ENCODE measurements at regions not wholly inside any gene's neighbourhood (a gene's known extent, or its start where the extent isn't known, plus 50 kb on each side); places are given as distances from the start of the nearest gene placed in this dataset.
A peak's percentile ranks its signal among the peaks of the same experiment; 100 is the strongest.

DNA sequence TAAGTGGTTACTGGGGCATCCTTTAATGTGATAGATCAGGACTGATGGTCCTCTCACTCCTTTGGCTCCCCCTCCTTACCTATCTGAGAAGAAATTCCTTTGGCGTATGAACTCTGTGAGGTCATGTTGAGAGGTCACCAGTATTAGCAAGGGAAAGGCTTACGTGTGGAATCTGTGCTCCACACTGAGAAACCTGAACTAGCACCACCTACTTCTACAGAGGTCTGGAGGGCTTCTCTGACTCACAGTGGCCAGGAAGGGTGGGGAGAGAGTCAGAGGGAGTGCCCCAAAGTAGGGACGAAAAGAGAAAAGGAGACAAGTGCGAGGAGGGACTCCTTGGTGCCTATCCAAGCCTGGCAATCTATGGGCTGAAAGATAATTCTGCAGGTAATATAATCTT lies 348.6 kb downstream of the TNS1 start:
- no peak overlapping the region for H3K4me3 Mint-ChIP-seq
- no peaks in the 10 kb centered on the region for H3K36me3 Mint-ChIP-seq (ENCODE audit: low read depth)
- no peaks in the 10 kb centered on the region for H3K9me3 Mint-ChIP-seq (ENCODE audit: low read depth)
- CTCF ChIA-PET, result interaction anchor here (0.7 to 1.4 kb wide), 2 partner anchors 65 to 1202 kb away, joined by 3 to 4 read pairs; no protein-coding TSS in a partner anchor
- ATAC-seq (no peak), DNase-seq (no peak)
- peaks cover 2% of the 10 kb centered on the region for H3K27me3 Mint-ChIP-seq
- POLR2A ChIA-PET, result no interaction called here
- intact Hi-C loops (cut with DNase I, micrococcal nuclease), result no loop called here
- no peak overlapping the region for H3K27ac Mint-ChIP-seq
- peaks cover 3% of the 10 kb centered on the region for H3K4me1 Mint-ChIP-seq

- Mint-ChIP-seq H3K27me3 (peaks cover 2% of the 10 kb centered on the region), H3K36me3 (ENCODE audit: low read depth) (no peaks in the 10 kb centered on the region), H3K4me1 (peaks cover 3% of the 10 kb centered on the region), H3K27ac (no peak overlapping the region), H3K9me3 (ENCODE audit: low read depth) (no peaks in the 10 kb centered on the region), H3K4me3 (no peak overlapping the region)
- ChIA-PET POLR2A (no interaction called here), CTCF (interaction anchor here (0.7 to 3.2 kb wide), 6 partner anchors 13 to 1201 kb away, joined by 3 to 12 read pairs (median 4); no protein-coding TSS in a partner anchor)
- DNase-seq (no peak), ATAC-seq (no peak)
- intact Hi-C loops (cut with DNase I, micrococcal nuclease), result no loop called here
Measured at GRCh38 chr2:217652761-217653639, 349.8 kb downstream of the TNS1 start.

DNA sequence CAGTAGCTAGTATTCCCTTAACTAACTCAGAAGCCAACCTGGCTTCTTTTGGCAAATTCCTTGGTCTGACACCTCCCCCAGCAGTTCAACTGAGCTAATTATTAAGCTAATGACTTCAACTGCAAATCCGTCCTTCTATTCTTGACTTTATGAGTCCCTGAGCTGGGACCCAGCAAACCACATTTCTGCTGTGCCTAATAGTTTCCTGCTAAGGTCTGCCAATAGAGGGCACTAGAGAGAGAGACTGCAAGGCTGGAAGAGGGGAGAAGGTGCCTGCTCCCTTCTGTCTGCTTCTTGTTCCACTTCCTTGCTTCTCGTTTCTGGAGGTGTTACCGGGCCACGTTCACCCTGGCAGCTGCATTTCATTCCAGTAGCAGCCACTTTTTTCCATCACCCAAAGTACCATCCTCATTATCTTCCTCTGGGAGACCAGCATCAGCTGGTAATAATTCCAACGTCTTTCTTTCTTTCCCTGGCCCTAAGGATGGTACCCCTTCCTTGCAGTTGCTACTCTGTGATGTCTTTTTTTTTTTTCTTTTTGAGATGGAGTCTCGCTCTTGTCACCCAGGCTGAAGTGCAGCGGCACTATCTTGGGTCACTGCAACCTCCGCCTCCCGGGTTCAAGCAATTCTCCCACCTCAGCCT lies 352.0 kb downstream of the TNS1 start:
- ChIA-PET POLR2A (no interaction called here), CTCF (interaction anchor here (0.6 to 3.2 kb wide), 22 partner anchors 9 to 1867 kb away, joined by 3 to 13 read pairs (median 4); no protein-coding TSS in a partner anchor)
- no peaks in the 10 kb centered on the region for H3K9me3 Mint-ChIP-seq (ENCODE audit: low read depth)
- H3K4me1 Mint-ChIP-seq, result peaks cover 3% of the 10 kb centered on the region
- peaks cover 2% of the 10 kb centered on the region for H3K27me3 Mint-ChIP-seq
- DNase-seq, result peak; percentile 43
- H3K27ac Mint-ChIP-seq, result no peak overlapping the region
- peak; percentile 87 for ATAC-seq
- no peak overlapping the region for H3K4me3 Mint-ChIP-seq
- H3K36me3 Mint-ChIP-seq (ENCODE audit: low read depth), result no peaks in the 10 kb centered on the region
- intact Hi-C loops (cut with DNase I, micrococcal nuclease), result loop anchor here (1.0 to 2.0 kb wide), 3 partner anchors 62 to 106 kb away; no protein-coding TSS in a partner anchor

DNA sequence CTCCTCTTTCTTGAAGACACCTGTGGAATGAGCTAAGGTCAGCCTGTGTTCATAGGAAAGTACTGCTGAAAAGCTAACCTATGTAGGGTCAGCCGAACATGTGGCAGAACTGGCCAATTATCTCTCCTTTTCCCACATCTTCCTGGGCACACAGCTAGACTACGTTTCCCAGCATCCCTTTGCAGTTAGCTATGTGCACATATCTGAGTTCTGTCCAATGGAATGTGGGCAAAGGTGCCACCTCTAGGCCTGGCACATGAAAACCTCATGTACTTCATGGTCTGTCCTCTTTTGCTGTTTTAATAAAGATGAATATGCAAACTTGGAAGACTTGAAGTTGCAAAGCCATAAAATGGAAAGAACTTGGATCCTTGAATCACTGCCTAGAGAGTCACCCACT lies 352.6 kb downstream of the TNS1 start:
- CTCF ChIA-PET, result interaction anchor here (0.7 to 3.2 kb wide), 18 partner anchors 9 to 337 kb away, joined by 3 to 13 read pairs (median 4); no protein-coding TSS in a partner anchor
- no peaks in the 10 kb centered on the region for H3K36me3 Mint-ChIP-seq (ENCODE audit: low read depth)
- H3K9me3 Mint-ChIP-seq (ENCODE audit: low read depth), result no peaks in the 10 kb centered on the region
- no peak overlapping the region for H3K4me3 Mint-ChIP-seq
- POLR2A ChIA-PET, result no interaction called here
- H3K27me3 Mint-ChIP-seq, result peaks cover 2% of the 10 kb centered on the region
- H3K27ac Mint-ChIP-seq, result no peak overlapping the region
- no peak for ATAC-seq
- peaks cover 3% of the 10 kb centered on the region for H3K4me1 Mint-ChIP-seq
- no peak for DNase-seq
- intact Hi-C loops (cut with DNase I, micrococcal nuclease), result loop anchor here (1.0 to 2.0 kb wide), 3 partner anchors 63 to 107 kb away; no protein-coding TSS in a partner anchor

- no peaks in the 10 kb centered on the region for H3K36me3 Mint-ChIP-seq (ENCODE audit: low read depth)
Measured at GRCh38 chr2:217647925-217648324, 354.9 kb downstream of the TNS1 start.

DNA sequence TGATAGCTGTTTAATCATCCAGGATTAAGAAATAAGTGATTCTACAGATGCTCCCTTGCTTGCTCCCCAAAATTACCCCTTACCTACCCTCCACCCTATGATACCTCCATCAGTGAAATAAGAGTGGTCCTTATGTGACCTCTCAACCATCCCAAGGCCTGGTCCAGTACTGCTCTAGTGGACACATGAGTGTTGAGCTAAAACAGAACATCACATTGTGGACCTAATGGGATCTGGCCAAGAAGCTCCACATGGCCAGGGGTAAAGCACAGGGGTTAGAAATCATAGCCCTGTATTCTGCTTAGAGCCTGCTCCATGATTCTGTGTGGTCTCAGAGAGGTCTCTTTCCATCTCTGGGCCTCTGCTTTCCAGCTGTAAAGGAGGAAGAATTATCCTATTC lies 355.6 kb downstream of the TNS1 start:
- no peaks in the 10 kb centered on the region for H3K9me3 Mint-ChIP-seq (ENCODE audit: low read depth)
- DNase-seq (no peak), ATAC-seq (no peak)
- H3K4me3 Mint-ChIP-seq, result no peak overlapping the region
- ChIA-PET POLR2A (no interaction called here), CTCF (interaction anchor here (0.5 to 1.3 kb wide), 4 partner anchors 20 to 171 kb away, joined by 3 to 5 read pairs (median 4); no protein-coding TSS in a partner anchor)
- H3K36me3 Mint-ChIP-seq (ENCODE audit: low read depth), result no peaks in the 10 kb centered on the region
- intact Hi-C loops (cut with DNase I, micrococcal nuclease), result no loop called here
- no peaks in the 10 kb centered on the region for H3K27me3 Mint-ChIP-seq
- no peak overlapping the region for H3K27ac Mint-ChIP-seq
- peaks cover 3% of the 10 kb centered on the region for H3K4me1 Mint-ChIP-seq

More at GRCh38 chr2:217647925-217648324, 354.9 kb downstream of the TNS1 start:
- Mint-ChIP-seq H3K4me1 (peaks cover 3% of the 10 kb centered on the region), H3K27me3 (no peaks in the 10 kb centered on the region), H3K9me3 (ENCODE audit: low read depth) (no peaks in the 10 kb centered on the region), H3K4me3 (no peak overlapping the region), H3K27ac (no peak overlapping the region)
- intact Hi-C loops (cut with DNase I, micrococcal nuclease), result no loop called here
- DNase-seq (no peak), ATAC-seq (no peak)
- ChIA-PET CTCF (interaction anchor here (1.0 to 1.3 kb wide), 2 partner anchors 19 to 65 kb away, joined by 3 to 5 read pairs; no protein-coding TSS in a partner anchor), POLR2A (no interaction called here)

DNA sequence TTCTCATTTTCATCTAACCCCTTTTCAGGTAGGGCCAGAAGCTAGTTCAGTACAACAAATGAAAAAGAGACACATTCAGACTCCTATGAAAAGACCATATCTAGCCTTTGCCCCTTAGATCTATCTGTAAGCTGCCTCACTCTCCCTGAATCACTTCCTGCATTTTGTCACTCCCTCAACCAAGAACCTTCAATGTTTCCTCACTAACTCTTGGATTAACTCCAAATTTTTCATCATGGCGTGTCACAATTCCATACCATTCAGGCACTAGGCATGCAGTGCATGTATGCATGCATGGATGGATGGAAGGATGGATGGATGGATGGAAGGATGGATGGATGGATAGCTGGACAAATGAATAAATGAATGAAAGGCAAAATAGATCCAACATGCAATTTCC lies 356.9 kb downstream of the TNS1 start:
- intact Hi-C loops (cut with DNase I, micrococcal nuclease), result no loop called here
- H3K4me1 Mint-ChIP-seq, result peaks cover under 1% of the 10 kb centered on the region
- ChIA-PET CTCF (interaction anchor here (0.8 kb wide), 1 partner anchor 233 kb away, joined by 3 read pairs; no protein-coding TSS in a partner anchor), POLR2A (no interaction called here)
- no peaks in the 10 kb centered on the region for H3K36me3 Mint-ChIP-seq (ENCODE audit: low read depth)
- no peaks in the 10 kb centered on the region for H3K27me3 Mint-ChIP-seq
- no peak overlapping the region for H3K27ac Mint-ChIP-seq
- no peaks in the 10 kb centered on the region for H3K9me3 Mint-ChIP-seq (ENCODE audit: low read depth)
- no peak overlapping the region for H3K4me3 Mint-ChIP-seq
- no peak for DNase-seq
- no peak for ATAC-seq

DNA sequence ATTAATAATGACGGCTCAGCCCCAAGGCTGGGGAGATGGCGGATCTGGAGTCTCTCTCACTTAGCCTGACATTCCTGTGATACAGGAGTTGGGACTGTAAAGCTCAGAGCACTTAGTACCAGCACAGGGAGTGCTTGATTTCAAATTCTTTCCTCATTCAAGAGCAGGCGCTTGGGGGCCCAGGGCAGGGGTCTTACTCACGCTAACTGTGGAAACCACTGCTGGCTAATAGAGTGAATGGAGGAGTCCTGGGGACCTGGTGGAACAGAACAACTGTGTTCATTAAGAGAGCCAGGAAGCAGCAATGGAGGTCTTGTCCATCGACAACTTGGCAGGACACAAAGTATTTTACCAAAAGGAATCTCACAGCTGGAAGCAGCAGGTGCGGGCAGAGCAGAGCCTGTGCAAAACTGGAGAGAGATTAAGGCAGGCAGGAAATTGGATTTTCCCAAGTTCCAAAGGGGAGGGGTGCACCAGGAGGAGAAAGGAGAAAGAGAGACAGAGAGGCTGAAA lies 358.9 kb downstream of the TNS1 start:
- intact Hi-C loops (cut with DNase I, micrococcal nuclease), result no loop called here
- Mint-ChIP-seq H3K27me3 (no peaks in the 10 kb centered on the region), H3K27ac (no peak overlapping the region), H3K4me1 (no peaks in the 10 kb centered on the region), H3K4me3 (no peak overlapping the region), H3K36me3 (ENCODE audit: low read depth) (no peaks in the 10 kb centered on the region), H3K9me3 (ENCODE audit: low read depth) (no peaks in the 10 kb centered on the region)
- ChIA-PET POLR2A (no interaction called here), CTCF (interaction anchor here (0.6 kb wide), 1 partner anchor 950 kb away, joined by 3 read pairs; no protein-coding TSS in a partner anchor)
- no peak for DNase-seq
- no peak for ATAC-seq

DNA sequence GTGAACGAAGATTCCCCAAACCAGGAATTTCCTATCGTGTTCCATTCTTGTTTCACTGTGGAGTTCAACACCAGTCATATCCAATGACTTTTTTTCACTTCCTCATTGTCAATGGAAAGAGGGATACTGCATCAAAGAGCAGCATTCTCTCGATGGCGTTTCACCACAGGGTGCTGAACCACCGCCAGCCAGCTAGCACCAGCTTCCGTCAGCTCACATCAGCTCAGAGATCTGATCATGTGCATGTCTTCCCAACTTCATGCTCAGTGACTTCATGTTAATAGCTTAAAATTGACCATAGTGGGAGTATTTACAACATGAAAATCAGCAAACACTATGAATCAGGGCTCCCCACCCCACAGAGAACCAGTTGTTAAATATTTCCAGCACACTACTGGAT lies 359.9 kb downstream of the TNS1 start:
- Mint-ChIP-seq H3K4me1 (no peaks in the 10 kb centered on the region), H3K4me3 (no peak overlapping the region), H3K27me3 (no peaks in the 10 kb centered on the region), H3K9me3 (ENCODE audit: low read depth) (no peaks in the 10 kb centered on the region), H3K27ac (no peak overlapping the region), H3K36me3 (ENCODE audit: low read depth) (no peaks in the 10 kb centered on the region)
- ChIA-PET POLR2A (no interaction called here), CTCF (no interaction called here)
- intact Hi-C loops (cut with DNase I, micrococcal nuclease), result no loop called here
- ATAC-seq (no peak), DNase-seq (no peak)

DNA sequence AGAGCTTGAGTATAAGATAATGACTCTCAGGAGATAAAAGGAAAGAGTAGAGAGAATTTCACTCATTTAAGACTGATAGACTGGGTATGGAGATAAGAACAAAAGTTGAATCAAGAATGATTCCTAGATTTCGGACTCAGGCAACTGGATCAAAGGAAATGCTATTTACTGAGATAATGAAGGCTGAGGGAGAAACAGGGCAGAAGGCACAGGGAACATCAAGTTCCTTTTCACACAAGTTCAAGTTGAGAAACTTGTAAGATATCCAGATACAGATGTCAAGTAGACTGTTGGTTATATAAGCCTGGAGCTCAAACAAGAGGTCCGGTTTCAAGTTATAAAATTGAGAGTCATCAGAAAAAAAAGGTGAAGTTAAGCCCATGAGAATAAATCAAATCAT lies 360.8 kb downstream of the TNS1 start:
- CTCF ChIA-PET, result interaction anchor here (2.1 kb wide), 1 partner anchor 9 kb away, joined by 11 read pairs; no protein-coding TSS in a partner anchor
- DNase-seq (no peak), ATAC-seq (no peak)
- Mint-ChIP-seq H3K27ac (no peak overlapping the region), H3K4me1 (no peaks in the 10 kb centered on the region), H3K9me3 (ENCODE audit: low read depth) (no peaks in the 10 kb centered on the region), H3K36me3 (ENCODE audit: low read depth) (no peaks in the 10 kb centered on the region), H3K4me3 (no peak overlapping the region), H3K27me3 (no peaks in the 10 kb centered on the region)
- POLR2A ChIA-PET, result no interaction called here
- intact Hi-C loops (cut with DNase I, micrococcal nuclease), result no loop called here

- no peak overlapping the region for H3K4me3 Mint-ChIP-seq
- ChIA-PET POLR2A (no interaction called here), CTCF (no interaction called here)
- H3K27ac Mint-ChIP-seq, result no peak overlapping the region
- no peaks in the 10 kb centered on the region for H3K9me3 Mint-ChIP-seq (ENCODE audit: low read depth)
- intact Hi-C loops (cut with DNase I, micrococcal nuclease), result no loop called here
- H3K27me3 Mint-ChIP-seq, result no peaks in the 10 kb centered on the region
- DNase-seq, result no peak
- H3K4me1 Mint-ChIP-seq, result no peaks in the 10 kb centered on the region
- no peaks in the 10 kb centered on the region for H3K36me3 Mint-ChIP-seq (ENCODE audit: low read depth)
- ATAC-seq, result no peak
Measured at GRCh38 chr2:217639481-217639880, 363.3 kb downstream of the TNS1 start.

Data from activated CD4-positive, alpha-beta T cell treated with anti-CD3 and anti-CD28 coated beads for 36 hours (primary cell).